ENCODE measurements at regions not wholly inside any gene's neighbourhood (a gene's known extent, or its start where the extent isn't known, plus 50 kb on each side); places are given as distances from the start of the nearest gene placed in this dataset.
A peak's percentile ranks its signal among the peaks of the same experiment; 100 is the strongest.

GRCh38 chr5:130874861-130875417 lies 290.1 kb downstream of the HINT1 start:
- Mint-ChIP-seq H3K27ac (no peak overlapping the region), H3K9me3 (peaks cover 3% of the 10 kb centered on the region), H3K4me3 (no peak overlapping the region), H3K36me3 (ENCODE audit: low read depth) (no peaks in the 10 kb centered on the region), H3K4me1 (no peaks in the 10 kb centered on the region), H3K27me3 (peaks cover 9% of the 10 kb centered on the region)
- DNase-seq, result no peak
- ChIA-PET CTCF (no interaction called here), POLR2A (no interaction called here)
- no peak for ATAC-seq (ENCODE audit: low read depth)
- TF ChIP-seq, protein P1, sequence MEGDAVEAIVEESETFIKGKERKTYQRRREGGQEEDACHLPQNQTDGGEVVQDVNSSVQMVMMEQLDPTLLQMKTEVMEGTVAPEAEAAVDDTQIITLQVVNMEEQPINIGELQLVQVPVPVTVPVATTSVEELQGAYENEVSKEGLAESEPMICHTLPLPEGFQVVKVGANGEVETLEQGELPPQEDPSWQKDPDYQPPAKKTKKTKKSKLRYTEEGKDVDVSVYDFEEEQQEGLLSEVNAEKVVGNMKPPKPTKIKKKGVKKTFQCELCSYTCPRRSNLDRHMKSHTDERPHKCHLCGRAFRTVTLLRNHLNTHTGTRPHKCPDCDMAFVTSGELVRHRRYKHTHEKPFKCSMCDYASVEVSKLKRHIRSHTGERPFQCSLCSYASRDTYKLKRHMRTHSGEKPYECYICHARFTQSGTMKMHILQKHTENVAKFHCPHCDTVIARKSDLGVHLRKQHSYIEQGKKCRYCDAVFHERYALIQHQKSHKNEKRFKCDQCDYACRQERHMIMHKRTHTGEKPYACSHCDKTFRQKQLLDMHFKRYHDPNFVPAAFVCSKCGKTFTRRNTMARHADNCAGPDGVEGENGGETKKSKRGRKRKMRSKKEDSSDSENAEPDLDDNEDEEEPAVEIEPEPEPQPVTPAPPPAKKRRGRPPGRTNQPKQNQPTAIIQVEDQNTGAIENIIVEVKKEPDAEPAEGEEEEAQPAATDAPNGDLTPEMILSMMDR (IDR thresholded peaks at IDR 0.05), result no peak
- intact Hi-C loops (cut with micrococcal nuclease), result loop anchor here (10.0 kb wide), 1 partner anchor 1130 kb away; no protein-coding TSS in a partner anchor

DNA sequence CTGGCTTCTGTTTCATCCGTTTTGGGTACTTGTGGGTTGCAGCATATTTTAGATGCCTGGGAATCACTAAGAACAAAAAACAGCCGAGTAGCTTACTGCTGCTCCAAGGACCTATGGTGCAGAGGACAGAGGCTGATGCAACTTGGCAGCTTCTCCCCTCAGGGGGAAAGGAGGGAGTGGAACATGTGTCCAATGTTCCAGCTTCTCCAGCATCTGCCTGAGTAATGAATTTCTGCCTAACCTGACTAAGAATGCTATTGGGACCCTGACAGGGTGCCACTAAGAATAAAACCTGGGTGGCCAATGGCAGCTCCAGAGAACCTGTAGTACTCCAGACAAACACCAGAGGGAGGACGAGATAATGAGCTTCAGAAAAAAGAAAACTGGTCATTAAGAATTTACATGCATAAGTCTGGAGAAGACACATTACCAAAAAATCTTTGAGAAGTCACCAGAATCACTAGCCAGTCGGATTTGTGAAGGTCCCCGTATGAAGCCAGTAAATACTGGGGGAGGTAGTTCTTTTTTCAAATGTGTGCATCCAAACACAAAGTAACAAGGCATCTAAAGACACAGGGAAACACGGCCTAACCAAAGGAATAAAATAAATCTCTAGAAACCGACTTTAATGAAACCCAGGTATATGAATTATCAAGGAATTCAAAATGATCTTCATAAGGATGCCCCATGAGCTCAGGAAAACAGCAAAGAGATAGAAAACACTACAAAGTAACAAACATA lies 293.5 kb downstream of the HINT1 start:
- no peaks in the 10 kb centered on the region for H3K9me3 Mint-ChIP-seq
- no peaks in the 10 kb centered on the region for H3K36me3 Mint-ChIP-seq (ENCODE audit: low read depth)

GRCh38 chr5:130870691-130871090 lies 294.4 kb downstream of the HINT1 start:
- no peaks in the 10 kb centered on the region for H3K4me1 Mint-ChIP-seq
- H3K36me3 Mint-ChIP-seq (ENCODE audit: low read depth), result no peaks in the 10 kb centered on the region
- ATAC-seq (ENCODE audit: low read depth) (no peak), DNase-seq (no peak)
- TF ChIP-seq, protein P1 (IDR thresholded peaks at IDR 0.05), result no peak
- no peak overlapping the region for H3K4me3 Mint-ChIP-seq
- CTCF ChIA-PET, result interaction anchor here (0.7 to 2.9 kb wide), 6 partner anchors 19 to 548 kb away, joined by 3 to 22 read pairs (median 5); no protein-coding TSS in a partner anchor
- no peak overlapping the region for H3K27ac Mint-ChIP-seq
- no peaks in the 10 kb centered on the region for H3K9me3 Mint-ChIP-seq
- H3K27me3 Mint-ChIP-seq, result no peaks in the 10 kb centered on the region
- POLR2A ChIA-PET, result no interaction called here
- intact Hi-C loops (cut with micrococcal nuclease), result loop anchor here (1.0 to 10.0 kb wide), 4 partner anchors 240 to 1134 kb away; no protein-coding TSS in a partner anchor

More for the DNA sequence above, 293.5 kb downstream of the HINT1 start:
- intact Hi-C loops (cut with micrococcal nuclease), result loop anchor here (1.0 to 10.0 kb wide), 4 partner anchors 239 to 1133 kb away; no protein-coding TSS in a partner anchor
- TF ChIP-seq, protein P1 (IDR thresholded peaks at IDR 0.05), result no peak
- no peaks in the 10 kb centered on the region for H3K4me1 Mint-ChIP-seq
- H3K4me3 Mint-ChIP-seq, result no peak overlapping the region
- DNase-seq (no peak), ATAC-seq (ENCODE audit: low read depth) (peak; percentile 56)
- POLR2A ChIA-PET, result no interaction called here
- no peak overlapping the region for H3K27ac Mint-ChIP-seq
- CTCF ChIA-PET, result interaction anchor here (1.0 to 2.9 kb wide), 8 partner anchors 234 to 547 kb away, joined by 3 to 22 read pairs (median 8); no protein-coding TSS in a partner anchor
- peaks cover under 1% of the 10 kb centered on the region for H3K27me3 Mint-ChIP-seq

- Mint-ChIP-seq H3K4me1 (no peaks in the 10 kb centered on the region), H3K9me3 (no peaks in the 10 kb centered on the region), H3K27me3 (peaks cover 7% of the 10 kb centered on the region), H3K27ac (no peak overlapping the region), H3K36me3 (ENCODE audit: low read depth) (no peaks in the 10 kb centered on the region), H3K4me3 (no peak overlapping the region)
- ChIA-PET POLR2A (no interaction called here), CTCF (no interaction called here)
- ATAC-seq (ENCODE audit: low read depth) (no peak), DNase-seq (no peak)
- intact Hi-C loops (cut with micrococcal nuclease), result no loop called here
- TF ChIP-seq, protein P1 (IDR thresholded peaks at IDR 0.05), result no peak
Measured at GRCh38 chr5:130868186-130868840, 296.7 kb downstream of the HINT1 start.

Measured in activated B cell treated with CpG ODN at 0.5 μM for 24 hours (primary cell).